ENCODE measurements at regions not wholly inside any gene's neighbourhood (a gene's known extent, or its start where the extent isn't known, plus 50 kb on each side); places are given as distances from the start of the nearest gene placed in this dataset.

- no peak for DNase-seq (ENCODE audit: low read depth)
These were observed 197.0 kb downstream of the SIM1 start for GRCh38 chr6:100267721-100268123.

- DNase-seq (ENCODE audit: low read depth), result no peak
These were observed 198.0 kb downstream of the SIM1 start for GRCh38 chr6:100266494-100267401.

DNA sequence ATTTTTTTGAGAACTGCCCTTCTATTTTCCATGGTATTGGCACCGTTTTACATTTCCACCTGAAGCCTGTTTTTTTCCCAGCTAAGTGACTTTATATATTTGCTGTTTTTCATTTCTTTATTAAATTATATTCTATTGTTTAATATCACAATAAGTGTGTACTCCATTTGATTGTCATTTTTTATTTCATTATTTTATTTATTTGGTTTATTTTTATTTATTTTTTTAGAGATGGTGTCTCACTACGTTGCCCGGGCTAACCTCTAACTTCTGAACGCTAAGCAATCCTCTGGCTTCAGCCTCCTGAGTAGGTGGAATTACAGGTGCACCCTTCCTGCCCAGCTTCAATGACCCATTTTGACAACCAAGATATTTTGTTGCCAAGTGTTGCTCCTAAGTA, 202.6 kb downstream of the SIM1 start:
- DNase-seq (ENCODE audit: low read depth), result no peak

DNA sequence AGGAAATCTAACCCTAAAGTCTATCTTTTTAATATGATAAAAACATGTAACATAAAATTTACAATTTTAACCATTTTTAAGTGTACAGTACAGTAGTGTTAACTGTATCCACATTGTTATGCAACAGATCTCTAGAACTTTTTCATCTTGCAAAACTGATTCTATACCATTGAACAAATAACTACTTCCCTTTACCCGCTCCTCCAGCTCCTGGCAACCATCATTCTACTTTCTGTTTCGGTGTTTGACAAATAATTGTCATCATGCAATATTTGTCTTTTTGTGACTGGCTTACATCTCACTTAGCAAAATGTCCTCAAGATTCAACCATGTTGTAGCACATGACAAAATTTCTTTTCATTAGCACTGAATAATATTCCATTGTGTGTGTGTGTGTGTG, 203.2 kb downstream of the SIM1 start:
- no peak for DNase-seq (ENCODE audit: low read depth)

DNA sequence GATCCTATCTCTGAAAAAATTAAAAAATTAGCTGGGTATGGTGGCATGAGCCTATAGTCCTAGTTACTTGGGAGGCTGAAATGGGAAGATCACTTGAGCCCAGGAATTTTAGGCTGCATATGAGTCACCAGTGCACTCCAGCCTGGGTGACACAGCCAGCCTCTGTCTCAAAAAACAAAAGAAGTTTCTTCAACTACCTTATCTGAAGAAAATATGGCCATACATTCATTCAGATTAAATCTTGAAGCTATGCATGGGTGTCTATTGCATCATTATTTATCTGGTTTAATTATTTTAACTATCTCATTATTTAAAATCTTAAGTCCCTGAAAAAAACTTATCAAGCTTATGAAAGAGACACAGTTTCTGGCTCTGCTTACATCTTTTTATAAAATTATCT, 204.1 kb downstream of the SIM1 start:
- no peak for DNase-seq (ENCODE audit: low read depth)

- no peak for DNase-seq (ENCODE audit: low read depth)
These were observed 204.9 kb downstream of the SIM1 start for GRCh38 chr6:100259865-100260264.

GRCh38 chr6:100258752-100259151, 206.0 kb downstream of the SIM1 start:
- DNase-seq (ENCODE audit: low read depth), result no peak

DNA sequence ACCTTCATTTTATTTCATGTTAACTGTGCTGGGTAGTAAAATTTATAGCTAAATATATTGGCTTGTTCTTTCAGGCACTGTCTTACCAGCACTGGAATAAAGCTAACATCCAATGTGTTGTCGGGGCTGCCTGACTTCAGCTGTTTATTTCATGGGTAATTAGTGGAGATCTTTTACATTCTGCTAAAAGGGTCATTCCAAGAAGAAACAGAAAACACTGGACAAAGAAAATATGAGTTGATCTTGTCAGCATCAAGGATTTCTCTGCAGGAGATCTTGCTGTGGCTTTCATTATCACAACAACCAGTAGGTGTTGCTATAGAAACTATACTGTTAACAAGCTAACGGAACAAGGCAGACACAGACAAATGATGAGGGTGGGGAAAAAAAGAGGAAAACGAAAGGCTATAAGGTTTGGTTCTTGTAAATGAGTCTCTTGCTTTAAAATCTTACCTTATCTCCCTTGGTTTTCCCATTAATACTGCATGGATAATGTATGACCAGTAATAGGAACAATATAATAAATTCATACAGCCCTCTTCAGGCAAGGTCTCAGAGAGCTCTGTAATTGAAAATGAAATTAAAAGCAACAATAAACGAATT, 206.8 kb downstream of the SIM1 start:
- DNase-seq (ENCODE audit: low read depth), result no peak

GRCh38 chr6:100255701-100256100, 209.0 kb downstream of the SIM1 start:
- no peak for DNase-seq (ENCODE audit: low read depth)

DNA sequence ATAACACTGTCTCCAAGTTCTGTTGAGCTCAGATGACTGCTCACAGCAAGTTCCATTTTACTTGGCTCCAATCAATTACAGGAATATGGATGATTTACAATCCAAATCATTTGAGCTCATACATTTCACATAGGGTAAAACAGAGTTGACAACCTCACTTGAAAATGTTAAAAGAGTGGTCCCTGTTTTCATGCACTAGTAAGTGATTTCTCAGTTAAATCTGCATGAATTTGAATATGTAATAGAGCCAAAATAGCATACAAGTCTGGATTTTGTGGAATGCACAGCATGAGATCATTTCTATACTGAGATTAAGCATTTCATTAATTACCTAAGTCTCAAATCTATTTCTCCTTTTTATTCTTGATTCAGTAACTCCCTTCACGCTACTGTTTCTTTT, 217.6 kb downstream of the SIM1 start:
- no peak for DNase-seq (ENCODE audit: low read depth)

DNA sequence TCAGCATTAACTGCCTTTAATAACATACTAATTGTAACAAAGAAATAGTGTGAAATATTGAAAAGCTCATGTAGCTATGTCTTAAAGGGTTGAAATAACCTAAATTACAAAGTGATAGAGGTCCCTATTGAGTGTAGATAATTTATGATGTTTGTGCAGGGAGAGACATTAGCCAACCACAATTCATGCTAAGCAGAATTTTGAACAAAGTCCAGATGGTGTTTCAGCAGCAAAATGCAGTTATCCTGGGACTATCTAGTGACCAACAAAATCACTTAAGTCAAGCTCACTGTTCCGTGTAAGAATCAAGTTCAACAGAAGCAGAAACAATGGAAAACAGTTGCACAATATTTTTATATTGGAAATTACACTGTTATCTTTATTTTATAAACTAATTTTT, 218.5 kb downstream of the SIM1 start:
- DNase-seq (ENCODE audit: low read depth), result no peak

GRCh38 chr6:100240798-100241197, 223.9 kb downstream of the SIM1 start:
- DNase-seq (ENCODE audit: low read depth), result no peak

DNA sequence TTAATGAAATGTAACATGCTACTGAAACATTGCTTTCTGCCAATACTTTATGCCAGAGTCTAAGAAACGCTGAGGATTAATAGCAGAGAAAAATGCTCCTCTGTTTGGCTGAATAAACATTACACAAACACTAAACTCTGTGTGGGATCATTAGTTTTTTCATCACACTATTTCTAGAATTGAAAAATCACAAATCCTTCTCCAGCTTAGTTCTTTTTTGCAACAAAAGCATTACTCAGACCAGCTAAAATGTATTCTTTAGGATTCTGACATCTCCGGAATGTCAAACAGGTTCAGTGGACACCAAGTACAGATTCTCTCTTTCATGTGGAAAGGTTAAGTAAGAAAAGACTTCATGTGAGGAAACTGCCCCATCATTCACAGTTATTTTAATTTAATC, 226.9 kb downstream of the SIM1 start:
- no peak for DNase-seq (ENCODE audit: low read depth)

DNA sequence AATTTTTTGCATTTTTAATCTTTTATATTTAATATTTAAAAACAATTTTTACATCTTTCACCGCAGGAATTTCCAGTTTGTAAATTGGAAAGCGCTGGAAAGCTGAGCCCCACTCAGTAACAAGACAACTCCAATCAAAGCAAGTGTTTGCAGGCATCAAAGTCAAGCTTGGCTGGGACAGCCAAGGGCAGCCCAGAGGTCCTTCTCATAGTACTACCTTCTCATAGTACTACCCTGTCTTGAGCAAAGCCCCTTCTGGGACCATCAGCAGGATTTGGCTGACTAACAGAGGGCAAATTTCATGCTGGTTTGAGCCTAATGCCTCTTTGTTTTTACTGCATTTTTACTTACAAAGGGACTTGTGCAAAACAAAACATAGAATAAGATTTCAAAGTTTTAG, 228.3 kb downstream of the SIM1 start:
- DNase-seq (ENCODE audit: low read depth), result no peak

- DNase-seq (ENCODE audit: low read depth), result no peak
These were observed 229.1 kb downstream of the SIM1 start for GRCh38 chr6:100235631-100236030.

DNA sequence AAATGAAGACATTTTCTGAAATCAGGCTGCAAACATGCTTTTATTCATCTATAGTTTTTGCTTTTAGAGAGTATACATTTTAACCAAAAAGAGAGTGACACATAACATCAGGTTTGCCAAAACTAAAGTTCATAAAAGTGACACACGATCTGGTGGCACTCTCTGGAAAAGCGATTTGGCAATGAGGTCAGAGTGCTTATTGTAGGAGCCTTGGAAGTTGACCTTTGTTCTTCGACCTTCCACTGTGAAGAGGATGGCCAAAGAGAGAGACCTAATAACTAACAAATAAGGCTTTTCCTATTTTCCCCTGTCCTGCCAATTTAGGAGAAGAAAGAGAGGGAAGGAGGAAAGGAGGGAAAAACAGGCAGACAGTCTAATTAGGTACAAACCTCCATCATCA, 230.1 kb downstream of the SIM1 start:
- DNase-seq (ENCODE audit: low read depth), result no peak

DNA sequence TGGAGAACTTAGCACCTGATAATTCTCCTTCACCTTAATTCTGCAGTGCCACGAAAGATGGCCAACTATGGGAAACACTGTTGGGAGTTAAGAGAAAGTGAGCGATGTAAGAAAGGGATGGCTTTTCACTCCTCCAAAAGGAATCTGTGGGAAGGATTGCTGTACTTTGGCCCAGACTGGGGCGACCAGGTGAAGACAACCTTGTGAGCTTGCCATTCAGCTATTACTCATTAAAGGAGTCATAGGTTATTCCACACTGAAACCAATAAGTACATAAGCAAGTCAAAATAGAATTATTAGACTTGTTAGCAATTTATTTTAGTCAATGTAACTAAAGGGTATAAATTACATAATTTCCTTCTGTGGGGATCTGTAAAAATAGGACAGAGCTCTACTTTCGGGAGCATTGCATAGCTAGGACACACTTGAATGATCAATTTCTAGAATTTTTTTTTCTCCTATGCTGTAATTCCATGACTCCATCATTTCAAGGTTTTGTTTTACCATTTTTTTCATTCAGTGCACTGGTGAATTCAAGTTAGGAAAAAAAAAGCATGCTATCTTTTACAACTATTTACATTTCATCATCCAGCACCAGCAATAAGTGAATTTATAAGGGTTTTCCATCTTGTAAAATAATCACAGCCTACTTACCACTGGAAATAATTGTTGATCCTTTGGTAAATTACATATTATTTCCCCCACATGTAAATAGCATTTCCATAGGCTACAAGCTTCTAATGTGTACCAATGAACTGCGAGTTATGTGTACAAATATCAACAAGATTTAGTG, 231.7 kb downstream of the SIM1 start:
- DNase-seq (ENCODE audit: low read depth), result no peak

GRCh38 chr6:100230953-100231316, 233.8 kb downstream of the SIM1 start:
- no peak for DNase-seq (ENCODE audit: low read depth)

- DNase-seq (ENCODE audit: low read depth), result no peak
These were observed 234.4 kb downstream of the SIM1 start for GRCh38 chr6:100230115-100230952.

DNA sequence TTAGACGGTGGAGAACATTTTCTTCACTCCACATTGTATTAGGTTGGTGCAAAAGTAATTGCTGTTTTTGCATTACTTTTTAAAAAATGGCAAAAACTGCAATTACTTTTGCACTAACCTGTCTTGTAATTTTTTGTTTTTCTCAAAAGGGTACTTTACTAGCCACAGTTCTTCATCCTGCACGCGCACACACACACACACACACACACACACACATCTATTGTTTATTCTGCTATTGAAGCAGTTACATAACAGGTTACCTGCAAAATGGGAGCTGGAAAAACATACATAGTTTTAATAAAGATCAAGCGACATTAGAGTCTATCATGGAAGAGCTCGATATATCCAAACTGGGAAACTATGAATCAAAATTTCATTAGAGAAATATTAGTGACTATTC, 235.2 kb downstream of the SIM1 start:
- DNase-seq (ENCODE audit: low read depth), result no peak

GRCh38 chr6:100228834-100229441, 234.9 kb upstream of the MCHR2 start:
- peak; percentile 21 for DNase-seq (ENCODE audit: low read depth)

DNA sequence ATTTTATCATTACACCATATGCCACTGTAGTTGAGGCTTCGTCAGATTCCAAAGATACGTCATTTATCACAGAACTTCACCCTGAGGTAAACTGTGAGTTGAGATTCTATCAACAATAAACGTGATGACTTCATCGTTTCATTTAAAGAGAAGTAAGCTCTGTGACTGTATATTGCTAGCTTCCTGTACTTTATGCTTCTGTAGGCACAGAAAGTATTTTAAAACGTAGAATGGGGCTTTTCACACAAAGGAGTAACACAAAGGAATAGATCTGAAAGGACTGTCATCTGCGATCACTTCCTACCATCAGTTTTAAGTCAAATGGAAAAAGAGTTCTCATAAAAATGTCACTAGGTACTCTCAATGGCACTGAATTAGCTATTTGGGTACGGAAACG, 234.4 kb upstream of the MCHR2 start:
- DNase-seq (ENCODE audit: low read depth), result no peak

Measured in stimulated activated CD8-positive, alpha-beta memory T cell treated with anti-CD3 and anti-CD28 coated beads, Interleukin-4, amount 100 ng/mL, for 24 hours (primary cell).